ENCODE measurements at regions not wholly inside any gene's neighbourhood (a gene's known extent, or its start where the extent isn't known, plus 50 kb on each side); places are given as distances from the start of the nearest gene placed in this dataset.

DNA sequence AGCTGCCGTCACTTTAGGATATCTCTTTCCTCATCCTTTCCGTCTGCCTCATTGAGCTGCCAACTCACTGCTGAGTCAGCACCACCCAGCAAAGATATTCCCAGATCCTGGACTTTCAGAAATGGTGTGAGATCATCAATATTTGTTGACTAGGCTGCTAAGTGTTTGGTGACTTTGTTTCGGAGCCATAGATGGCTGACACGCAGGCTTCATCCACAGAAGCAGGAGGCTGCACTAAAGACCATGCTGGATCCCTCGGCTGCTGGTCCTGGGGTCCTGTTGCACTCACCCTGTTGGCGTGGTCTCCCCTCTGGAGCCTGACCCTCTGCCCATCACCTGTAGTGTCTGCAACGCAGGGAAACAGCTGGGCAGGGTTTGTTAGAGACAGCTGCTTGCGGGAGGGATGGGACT, 96.5 kb downstream of the ERMARD start:
- no peak overlapping the region for H3K4me3 ChIP-seq

DNA sequence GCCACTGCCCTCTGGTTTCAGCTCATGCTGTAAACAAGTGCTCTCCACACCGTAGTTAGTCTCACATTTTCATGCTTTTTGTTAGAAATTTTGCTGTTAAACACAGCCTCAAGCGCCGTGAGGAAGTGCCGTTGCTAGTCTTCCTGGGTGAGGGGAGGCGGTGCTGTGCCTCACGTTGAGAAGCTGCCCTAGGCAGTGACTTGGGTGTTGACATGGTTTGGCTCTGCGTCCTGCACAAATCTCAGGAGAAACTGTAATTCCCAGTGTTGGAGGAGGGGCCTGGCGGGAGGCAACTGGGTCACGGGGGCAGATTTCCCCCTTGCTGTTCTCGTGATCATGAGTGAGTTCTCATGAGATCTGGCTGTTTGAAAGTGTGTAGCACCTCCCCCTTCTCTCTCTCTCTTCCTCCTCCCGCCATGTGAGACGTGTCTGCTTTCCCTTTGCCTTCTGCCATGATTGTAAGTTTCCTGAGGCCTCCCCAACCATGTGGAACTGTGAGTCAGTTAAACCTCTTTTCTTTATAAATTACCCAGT, 95.8 kb downstream of the ERMARD start:
- Histone ChIP-seq H3K9me3 (no peaks in the 10 kb centered on the region), H3K4me3 (no peak overlapping the region), H3K4me1 (peaks cover 0 to 13% (median 4%) of the 10 kb centered on the region in 12 donors), H3K27ac (no peak overlapping the region), H3K27me3 (peaks cover 0 to 3% (median 0%) of the 10 kb centered on the region in 9 donors), H3K36me3 (no peaks in the 10 kb centered on the region)
- TF ChIP-seq, protein P1, sequence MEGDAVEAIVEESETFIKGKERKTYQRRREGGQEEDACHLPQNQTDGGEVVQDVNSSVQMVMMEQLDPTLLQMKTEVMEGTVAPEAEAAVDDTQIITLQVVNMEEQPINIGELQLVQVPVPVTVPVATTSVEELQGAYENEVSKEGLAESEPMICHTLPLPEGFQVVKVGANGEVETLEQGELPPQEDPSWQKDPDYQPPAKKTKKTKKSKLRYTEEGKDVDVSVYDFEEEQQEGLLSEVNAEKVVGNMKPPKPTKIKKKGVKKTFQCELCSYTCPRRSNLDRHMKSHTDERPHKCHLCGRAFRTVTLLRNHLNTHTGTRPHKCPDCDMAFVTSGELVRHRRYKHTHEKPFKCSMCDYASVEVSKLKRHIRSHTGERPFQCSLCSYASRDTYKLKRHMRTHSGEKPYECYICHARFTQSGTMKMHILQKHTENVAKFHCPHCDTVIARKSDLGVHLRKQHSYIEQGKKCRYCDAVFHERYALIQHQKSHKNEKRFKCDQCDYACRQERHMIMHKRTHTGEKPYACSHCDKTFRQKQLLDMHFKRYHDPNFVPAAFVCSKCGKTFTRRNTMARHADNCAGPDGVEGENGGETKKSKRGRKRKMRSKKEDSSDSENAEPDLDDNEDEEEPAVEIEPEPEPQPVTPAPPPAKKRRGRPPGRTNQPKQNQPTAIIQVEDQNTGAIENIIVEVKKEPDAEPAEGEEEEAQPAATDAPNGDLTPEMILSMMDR (IDR thresholded peaks at IDR 0.05), result no peak
- no peak for TF ChIP-seq POLR2A (IDR thresholded peaks at IDR 0.05)
- 64 to 65% (median 65%) methylated on average over 12 of the region's 12 CpGs for WGBS, 4 donors
- intact Hi-C loops (cut with DNase I), result loop anchor here in 2 of 10 donors (5.0 to 10.0 kb wide), 2 partner anchors 60 to 68 kb away; no protein-coding TSS in a partner anchor
- peak in 1 of 5 donors; percentile 8 for DNase-seq
- no peak for ATAC-seq

More for the DNA sequence above, 96.5 kb downstream of the ERMARD start:
- TF ChIP-seq POLR2A (IDR thresholded peaks at IDR 0.05), result no peak
- TF ChIP-seq, protein P1 (IDR thresholded peaks at IDR 0.05), result no peak
- DNase-seq (peak in 1 of 5 donors; percentile 5), ATAC-seq (no peak)
- Histone ChIP-seq H3K4me1 (peaks cover 0 to 20% (median 11%) of the 10 kb centered on the region in 12 donors), H3K27me3 (peaks cover 0 to 3% (median 0%) of the 10 kb centered on the region in 9 donors), H3K9me3 (no peaks in the 10 kb centered on the region), H3K36me3 (no peaks in the 10 kb centered on the region), H3K27ac (no peak overlapping the region)
- 90 to 94% (median 91%) methylated on average over 8 of the region's 8 CpGs for WGBS, 4 donors
- intact Hi-C loops (cut with DNase I), result loop anchor here in 2 of 10 donors (5.0 to 10.0 kb wide), 2 partner anchors 59 to 67 kb away; no protein-coding TSS in a partner anchor

GRCh38 chr6:169846286-169847056, 95.0 kb downstream of the ERMARD start:
- no peak overlapping the region for H3K4me3 ChIP-seq
- TF ChIP-seq, protein P1 (IDR thresholded peaks at IDR 0.05), result no peak
- TF ChIP-seq POLR2A (IDR thresholded peaks at IDR 0.05), result no peak
- no peaks in the 10 kb centered on the region for H3K9me3 ChIP-seq
- 85 to 91% (median 88%) methylated on average over 11 to 17 of the region's 17 CpGs for WGBS, 4 donors
- H3K27me3 ChIP-seq, result peaks cover 0 to 3% (median 0%) of the 10 kb centered on the region in 9 donors
- H3K36me3 ChIP-seq, result no peaks in the 10 kb centered on the region
- H3K4me1 ChIP-seq, result peaks cover 0 to 9% (median 3%) of the 10 kb centered on the region in 12 donors
- no peak for ATAC-seq
- peak in 2 of 5 donors; percentile 12 to 52 for DNase-seq
- H3K27ac ChIP-seq, result no peak overlapping the region
- intact Hi-C loops (cut with DNase I), result loop anchor here in 2 of 10 donors (5.0 to 10.0 kb wide), 2 partner anchors 61 to 68 kb away; no protein-coding TSS in a partner anchor
